KMS-11 (cell line): ENCODE measurements at regions not wholly inside any gene's neighbourhood (a gene's known extent, or its start where the extent isn't known, plus 50 kb on each side); places are given as distances from the start of the nearest gene placed in this dataset.

Source experiments
- H2AFZ ChIP-seq: fragments of 200-600 bp; sonication (generic); 2 replicates; pipeline ENCODE4 v1.6.1; 2016; ENCODE audit warnings: antibody characterized with exemption, mixed run types, low read depth
- H3K27ac ChIP-seq: fragments of 200-600 bp; sonication (generic); 2 replicates; pipeline ENCODE4 v1.6.1; 2016; ENCODE audit warnings: mild to moderate bottlenecking, mixed run types
- H3K27me3 ChIP-seq: fragments of 200-600 bp; sonication (generic); 2 replicates; pipeline ENCODE4 v1.6.1; 2017; ENCODE audit warnings: mild to moderate bottlenecking, low read depth, mixed run types, moderate library complexity; ENCODE audit not compliant: insufficient read depth
- H3K36me3 ChIP-seq: fragments of 200-600 bp; sonication (generic); 2 replicates; pipeline ENCODE4 v1.6.1; 2017; ENCODE audit warnings: mild to moderate bottlenecking, mixed run types; ENCODE audit not compliant: insufficient read depth
- H3K4me1 ChIP-seq: fragments of 200-600 bp; sonication (generic); 2 replicates; pipeline ENCODE4 v1.6.1; 2016; ENCODE audit warnings: mild to moderate bottlenecking, low read depth, mixed run types; ENCODE audit not compliant: poor library complexity, severe bottlenecking
- H3K4me2 ChIP-seq: fragments of 200-600 bp; sonication (generic); 2 replicates; pipeline ENCODE4 v1.7.0; 2016; ENCODE audit warnings: mild to moderate bottlenecking, mixed run types
- H3K4me3 ChIP-seq: fragments of 200-600 bp; sonication (generic); IDR thresholded peaks from 2 replicates; pipeline ENCODE4 v1.6.1; 2017; ENCODE audit warnings: low read depth, low read length, mixed read lengths; ENCODE audit not compliant: insufficient read depth
- H3K79me2 ChIP-seq: fragments of 200-600 bp; sonication (generic); 2 replicates; pipeline ENCODE4 v1.6.1; 2016; ENCODE audit warnings: low read depth, mixed run types; ENCODE audit not compliant: insufficient read depth
- H3K9ac ChIP-seq: fragments of 200-600 bp; sonication (generic); 2 replicates; pipeline ENCODE4 v1.6.1; 2016; ENCODE audit warnings: mild to moderate bottlenecking, mixed run types
- H4K20me1 ChIP-seq: fragments of 200-600 bp; sonication (generic); 2 replicates; pipeline ENCODE4 v1.6.1; 2016; ENCODE audit warnings: mild to moderate bottlenecking, mixed run types; ENCODE audit not compliant: insufficient read depth
- CTCF ChIP-seq: fragments of 200-600 bp; sonication (generic); conservative IDR thresholded peaks from 2 replicates; pipeline ENCODE4 v1.6.1; 2017; ENCODE audit warnings: low read depth, mild to moderate bottlenecking, antibody characterized with exemption, low read length, moderate library complexity, mixed read lengths

DNA sequence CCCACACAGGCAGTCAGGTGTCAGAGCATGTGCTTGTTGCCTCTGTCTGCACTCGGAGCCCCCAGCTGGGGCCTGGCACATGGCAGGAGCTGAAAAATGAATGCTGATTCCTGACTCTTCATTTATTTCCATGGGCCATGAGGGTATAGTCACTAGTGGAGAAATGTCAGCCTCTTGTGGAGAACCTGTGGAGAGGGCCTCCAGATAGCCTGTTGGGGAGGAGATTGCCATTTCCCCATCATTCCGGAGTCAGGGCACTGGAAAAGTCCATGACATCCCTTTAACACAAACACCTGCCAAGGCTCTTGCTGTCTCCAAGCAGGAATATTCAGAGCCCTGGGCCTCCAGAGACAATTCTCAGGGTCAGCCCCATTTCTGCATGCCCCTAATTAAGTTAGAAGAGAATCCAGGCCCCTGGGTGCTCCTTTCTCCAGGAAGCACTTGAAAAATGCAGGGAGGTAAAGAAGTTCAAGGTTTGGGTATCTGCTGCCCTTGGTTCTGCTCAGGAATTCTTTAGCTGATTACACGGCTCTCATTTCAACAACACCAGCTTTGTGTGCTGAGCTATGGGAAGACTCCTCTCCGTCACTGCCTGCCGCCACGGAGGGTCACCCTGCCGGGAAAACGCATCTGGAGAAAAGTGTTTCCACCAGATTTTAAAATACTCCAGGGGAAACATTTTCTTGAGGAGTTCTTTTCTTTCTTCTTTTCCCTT lies 311.3 kb downstream of the MYCN start:
- peaks cover 6% of the 10 kb centered on the region for H3K4me1 ChIP-seq
- no peaks in the 10 kb centered on the region for H4K20me1 ChIP-seq
- no peak overlapping the region for H3K4me2 ChIP-seq
- H2AFZ ChIP-seq, result no peak overlapping the region
- no peaks in the 10 kb centered on the region for H3K27me3 ChIP-seq
- H3K79me2 ChIP-seq, result no peaks in the 10 kb centered on the region
- H3K27ac ChIP-seq, result no peak overlapping the region
- H3K4me3 ChIP-seq, result no peak overlapping the region
- H3K9ac ChIP-seq, result no peak overlapping the region
- no peak for TF ChIP-seq CTCF
- H3K36me3 ChIP-seq, result no peaks in the 10 kb centered on the region

- Histone ChIP-seq H3K4me2 (no peak overlapping the region), H3K36me3 (no peaks in the 10 kb centered on the region), H2AFZ (no peak overlapping the region), H3K9ac (no peak overlapping the region), H3K4me1 (no peaks in the 10 kb centered on the region), H3K27me3 (no peaks in the 10 kb centered on the region), H3K79me2 (no peaks in the 10 kb centered on the region), H3K27ac (no peak overlapping the region), H4K20me1 (no peaks in the 10 kb centered on the region), H3K4me3 (no peak overlapping the region)
- TF ChIP-seq CTCF, result no peak
Observed at GRCh38 chr2:16250886-16251285, 310.5 kb downstream of the MYCN start.

GRCh38 chr2:16250466-16250865 lies 310.1 kb downstream of the MYCN start:
- Histone ChIP-seq H3K9ac (no peak overlapping the region), H3K4me1 (no peaks in the 10 kb centered on the region), H3K27ac (no peak overlapping the region), H3K79me2 (no peaks in the 10 kb centered on the region), H3K4me2 (no peak overlapping the region), H3K27me3 (no peaks in the 10 kb centered on the region), H2AFZ (no peak overlapping the region), H3K4me3 (no peak overlapping the region), H4K20me1 (no peaks in the 10 kb centered on the region), H3K36me3 (no peaks in the 10 kb centered on the region)
- no peak for TF ChIP-seq CTCF

GRCh38 chr2:16250056-16250425 lies 309.7 kb downstream of the MYCN start:
- Histone ChIP-seq H3K4me1 (no peaks in the 10 kb centered on the region), H4K20me1 (no peaks in the 10 kb centered on the region), H3K9ac (no peak overlapping the region), H3K79me2 (no peaks in the 10 kb centered on the region), H3K4me2 (no peak overlapping the region), H3K36me3 (no peaks in the 10 kb centered on the region), H3K4me3 (no peak overlapping the region), H3K27me3 (no peaks in the 10 kb centered on the region), H3K27ac (no peak overlapping the region), H2AFZ (no peak overlapping the region)
- TF ChIP-seq CTCF, result no peak
